ENCODE measurements at regions not wholly inside any gene's neighbourhood (a gene's known extent, or its start where the extent isn't known, plus 50 kb on each side); places are given as distances from the start of the nearest gene placed in this dataset.

DNA sequence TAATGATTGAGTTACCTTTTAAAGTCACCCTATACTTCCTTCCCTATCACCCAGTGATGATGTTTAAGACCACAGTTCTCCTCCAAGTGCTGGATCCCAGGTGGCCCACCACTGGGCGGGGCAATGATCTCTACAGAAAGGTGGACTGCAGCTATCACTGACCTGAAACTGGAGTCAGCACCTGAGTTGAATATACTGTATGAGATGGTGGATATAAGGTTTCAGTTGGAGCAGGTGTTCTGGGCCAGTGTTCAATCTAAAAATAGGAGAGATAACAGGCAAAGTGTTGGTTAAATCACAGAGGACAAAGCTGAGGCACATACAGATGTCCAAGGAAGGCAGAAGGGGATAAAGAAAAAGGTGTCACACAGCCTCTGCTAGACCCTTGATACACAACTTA is 96.6 kb downstream of the SIPA1L2 start:
- no peaks in the 10 kb centered on the region for H3K79me2 ChIP-seq (ENCODE audit: control insufficient read depth, insufficient read depth, low read length)
- no peak for TF ChIP-seq TFAM (CRISPR knock-in tag; conservative IDR thresholded peaks at IDR 0.05)
- no peak for TF ChIP-seq CBFA2T2 (conservative IDR thresholded peaks at IDR 0.05)
- no peak for TF ChIP-seq OTX1 (CRISPR knock-in tag; IDR thresholded peaks at IDR 0.05)
- no peaks in the 10 kb centered on the region for H3K9me3 ChIP-seq (replicated peaks; ENCODE audit: control insufficient read depth, insufficient read depth, low read depth, low read length)
- intact Hi-C loops (cut with micrococcal nuclease) (no loop called here), in situ Hi-C loops (cut with MboI) (no loop called here)
- no peak for DNase-seq (ENCODE audit: extremely low read depth in 1 of 4, low spot score in 3 of 4)
- no peak overlapping the region for H3K27ac ChIP-seq (ENCODE audit: extremely low read depth, low read depth, low read length)
- no peak overlapping the region for H2AFZ ChIP-seq (ENCODE audit: low read depth, low read length)
- no peak overlapping the region for H3K9ac ChIP-seq (ENCODE audit: insufficient read depth in 1 of 2, low read depth in 2 of 2, low read length in 2 of 2)
- H3K4me2 ChIP-seq (ENCODE audit: insufficient read depth, low read length): no peak overlapping the region
- BruUV-seq (replicated peaks): no TSS peak
- no peaks in the 10 kb centered on the region for H3K36me3 ChIP-seq (ENCODE audit: control insufficient read depth, insufficient read depth, low read length)
- CTCF ChIA-PET (ENCODE audit: low intra/inter-chr PET ratio): no interaction called here
- no peaks in the 10 kb centered on the region for H3K27me3 ChIP-seq (ENCODE audit: control insufficient read depth in 2 of 2, insufficient read depth in 2 of 2, low read length in 2 of 2)
- no peak overlapping the region for H3K4me3 ChIP-seq
- ATAC-seq: no peak
- no peaks in the 10 kb centered on the region for H4K20me1 ChIP-seq (replicated peaks; ENCODE audit: control insufficient read depth, insufficient read depth, low read length)
- 0% methylated on average over 1 of the region's 1 CpG for WGBS (ENCODE audit: insufficient coverage, low coverage, missing lambda C conversion rate)
- H3K4me1 ChIP-seq (replicated peaks in 1 of 2; ENCODE audit: control insufficient read depth in 2 of 2, insufficient read depth in 2 of 2, low read length in 2 of 2): no peaks in the 10 kb centered on the region
- POLR2A ChIA-PET: interaction anchor here (0.7 to 1.2 kb wide), 3 partner anchors 12 to 18 kb away, joined by 3 read pairs; no protein-coding TSS in a partner anchor
- FAIRE-seq: no peak
- H3K9me1 ChIP-seq (ENCODE audit: control insufficient read depth, insufficient read depth, low read length): no peaks in the 10 kb centered on the region

GRCh38 chr1:232532901-232533300 is 97.0 kb downstream of the SIPA1L2 start:
- ChIA-PET CTCF (ENCODE audit: low intra/inter-chr PET ratio) (no interaction called here), POLR2A (interaction anchor here (0.7 to 1.2 kb wide), 3 partner anchors 11 to 18 kb away, joined by 3 read pairs; no protein-coding TSS in a partner anchor)
- H3K27ac ChIP-seq (ENCODE audit: extremely low read depth, low read depth, low read length): no peak overlapping the region
- H3K9ac ChIP-seq (ENCODE audit: insufficient read depth in 1 of 2, low read depth in 2 of 2, low read length in 2 of 2): no peak overlapping the region
- H3K4me1 ChIP-seq (replicated peaks in 1 of 2; ENCODE audit: control insufficient read depth in 2 of 2, insufficient read depth in 2 of 2, low read length in 2 of 2): no peaks in the 10 kb centered on the region
- H3K4me2 ChIP-seq (ENCODE audit: insufficient read depth, low read length): no peak overlapping the region
- ATAC-seq: no peak
- no peaks in the 10 kb centered on the region for H3K9me1 ChIP-seq (ENCODE audit: control insufficient read depth, insufficient read depth, low read length)
- no peaks in the 10 kb centered on the region for H3K36me3 ChIP-seq (ENCODE audit: control insufficient read depth, insufficient read depth, low read length)
- no peaks in the 10 kb centered on the region for H4K20me1 ChIP-seq (replicated peaks; ENCODE audit: control insufficient read depth, insufficient read depth, low read length)
- 0% methylated on average over 2 of the region's 2 CpGs for WGBS (ENCODE audit: insufficient coverage, low coverage, missing lambda C conversion rate)
- H2AFZ ChIP-seq (ENCODE audit: low read depth, low read length): no peak overlapping the region
- intact Hi-C loops (cut with micrococcal nuclease) (no loop called here), in situ Hi-C loops (cut with MboI) (no loop called here)
- no peak for FAIRE-seq
- no peaks in the 10 kb centered on the region for H3K27me3 ChIP-seq (ENCODE audit: control insufficient read depth in 2 of 2, insufficient read depth in 2 of 2, low read length in 2 of 2)
- no TSS peak for BruUV-seq (replicated peaks)
- H3K4me3 ChIP-seq: no peak overlapping the region
- H3K79me2 ChIP-seq (ENCODE audit: control insufficient read depth, insufficient read depth, low read length): no peaks in the 10 kb centered on the region
- no peak for DNase-seq (ENCODE audit: extremely low read depth in 1 of 4, low spot score in 3 of 4)
- no peaks in the 10 kb centered on the region for H3K9me3 ChIP-seq (replicated peaks; ENCODE audit: control insufficient read depth, insufficient read depth, low read depth, low read length)
- no peak for TF ChIP-seq PHTF2 (CRISPR knock-in tag; IDR thresholded peaks at IDR 0.05)
- no peak for TF ChIP-seq NR4A1 (CRISPR knock-in tag; IDR thresholded peaks at IDR 0.05)
- no peak for TF ChIP-seq NR4A1 (tag; IDR thresholded peaks at IDR 0.05)
- TF ChIP-seq CBX1 (IDR thresholded peaks at IDR 0.05; ENCODE audit: low read depth): no peak
- no peak for TF ChIP-seq JUNB (CRISPR knock-in tag; conservative IDR thresholded peaks at IDR 0.05)
- no peak for TF ChIP-seq DDX20 (tag; IDR thresholded peaks at IDR 0.05; ENCODE audit: low read depth)
- TF ChIP-seq ARID4B (CRISPR knock-in tag; IDR thresholded peaks at IDR 0.05): no peak
- no peak for TF ChIP-seq KDM1A (IDR thresholded peaks at IDR 0.05)
- TF ChIP-seq TGIF2 (CRISPR knock-in tag; IDR thresholded peaks at IDR 0.05): no peak
- no peak for TF ChIP-seq ZNF512 (tag; IDR thresholded peaks at IDR 0.05)

Data from K562 (cell line).